HEK293 (cell line): ENCODE measurements at regions not wholly inside any gene's neighbourhood (a gene's known extent, or its start where the extent isn't known, plus 50 kb on each side); places are given as distances from the start of the nearest gene placed in this dataset.

Source experiments
- TCF7L2 ChIP-seq: IDR thresholded peaks from 2 replicates; pipeline ENCODE4 v1.6.1; 2011; ENCODE audit warnings: low read depth, mild to moderate bottlenecking, inconsistent platforms, low read length, moderate library complexity, borderline replicate concordance
- ZBTB21 ChIP-seq: fragments of 450-650 bp; formaldehyde crosslinking; IDR thresholded peaks from 2 replicates; pipeline ENCODE4 v1.5.1; 2017; ENCODE audit warnings: missing biosample characterization, missing genetic modification characterization
- ZNF132 ChIP-seq: fragments of 450-650 bp; formaldehyde crosslinking; IDR thresholded peaks from 2 replicates; pipeline ENCODE4 v1.5.1; 2017; ENCODE audit warnings: missing biosample characterization, missing genetic modification characterization, borderline replicate concordance
- ZNF274 ChIP-seq, 2 experiments: fragments of 200-500 bp in 1 of 2; fragments of 450-650 bp in 1 of 2; sonication (Bioruptor generic) in 1 of 2; formaldehyde crosslinking in 1 of 2; IDR thresholded peaks; 2 replicates each; pipeline versions ENCODE4 v1.5.1 to v1.6.1; 2014 to 2016; ENCODE audit warnings: borderline replicate concordance in 1 of 2, inconsistent platforms in 1 of 2, low read length in 1 of 2, missing biosample characterization in 1 of 2, missing genetic modification characterization in 1 of 2
- ZNF37A ChIP-seq: fragments of 450-650 bp; IDR thresholded peaks from 2 replicates; pipeline ENCODE4 v1.5.1; 2018; ENCODE audit warnings: missing biosample characterization, missing genetic modification characterization
- ZNF416 ChIP-seq: fragments of 450-650 bp; formaldehyde crosslinking; IDR thresholded peaks from 2 replicates; pipeline ENCODE4 v1.5.1; 2016; ENCODE audit warnings: missing biosample characterization, missing genetic modification characterization
- ZNF530 ChIP-seq: fragments of 450-650 bp; formaldehyde crosslinking; IDR thresholded peaks from 2 replicates; pipeline ENCODE4 v1.5.1; 2016; ENCODE audit warnings: low read depth, missing biosample characterization, missing genetic modification characterization
- ZSCAN30 ChIP-seq: fragments of 450-650 bp; IDR thresholded peaks from 2 replicates; pipeline ENCODE4 v1.5.1; 2018; ENCODE audit warnings: missing biosample characterization, mild to moderate bottlenecking, missing genetic modification characterization, moderate library complexity
- TF ChIP-seq, protein P1 (sequence below): fragments of 450-650 bp; formaldehyde crosslinking; IDR thresholded peaks from 2 replicates; pipeline ENCODE4 v1.5.1; 2016; ENCODE audit warnings: missing biosample characterization, missing genetic modification characterization
- TF ChIP-seq, protein P2 (sequence below): fragments of 450-650 bp; formaldehyde crosslinking; IDR thresholded peaks from 2 replicates; pipeline ENCODE4 v1.5.1; 2016; ENCODE audit warnings: missing biosample characterization, missing genetic modification characterization
- TF ChIP-seq, protein P3 (sequence below): fragments of 450-650 bp; formaldehyde crosslinking; IDR thresholded peaks from 2 replicates; pipeline ENCODE4 v1.5.1; 2016; ENCODE audit warnings: missing biosample characterization, missing genetic modification characterization
- TF ChIP-seq, protein P4 (sequence below): fragments of 450-650 bp; formaldehyde crosslinking; IDR thresholded peaks from 2 replicates; pipeline ENCODE4 v1.5.1; 2016; ENCODE audit warnings: missing biosample characterization, missing genetic modification characterization

DNA sequence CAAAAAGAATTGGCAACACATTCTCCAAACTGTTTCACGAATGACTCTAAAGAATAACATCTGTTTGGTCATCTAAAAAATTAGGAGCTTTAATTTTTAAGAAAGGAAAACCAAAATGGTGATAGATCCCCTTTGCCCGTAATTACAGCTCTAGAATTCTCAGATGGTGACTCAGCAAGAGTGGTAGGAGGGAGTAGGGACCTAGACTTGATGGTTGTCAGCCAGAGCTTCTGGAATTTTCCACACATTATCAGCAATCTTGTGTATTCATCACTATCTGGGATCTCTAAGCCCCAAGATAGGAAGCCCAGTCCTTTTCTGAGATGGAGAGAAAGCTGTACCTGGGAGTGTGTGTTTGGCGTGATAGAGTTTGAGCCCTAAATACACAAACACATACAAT is 103.9 kb upstream of the RAB40AL start:
- TF ChIP-seq ZNF416 (tag by site-specific recombination) (no peak), ZSCAN30 (tag by site-specific recombination) (no peak), TCF7L2 (no peak), ZNF530 (tag by site-specific recombination) (no peak), ZNF37A (tag by site-specific recombination) (no peak), ZNF132 (no peak), ZBTB21 (tag by site-specific recombination) (no peak), ZNF274 (IDR thresholded peaks at IDR 0.05; ENCODE audit: low read length) (no peak), ZNF274 (tag by site-specific recombination; IDR thresholded peaks at IDR 0.05; ENCODE audit: borderline replicate concordance) (no peak)
- TF ChIP-seq, protein P1, sequence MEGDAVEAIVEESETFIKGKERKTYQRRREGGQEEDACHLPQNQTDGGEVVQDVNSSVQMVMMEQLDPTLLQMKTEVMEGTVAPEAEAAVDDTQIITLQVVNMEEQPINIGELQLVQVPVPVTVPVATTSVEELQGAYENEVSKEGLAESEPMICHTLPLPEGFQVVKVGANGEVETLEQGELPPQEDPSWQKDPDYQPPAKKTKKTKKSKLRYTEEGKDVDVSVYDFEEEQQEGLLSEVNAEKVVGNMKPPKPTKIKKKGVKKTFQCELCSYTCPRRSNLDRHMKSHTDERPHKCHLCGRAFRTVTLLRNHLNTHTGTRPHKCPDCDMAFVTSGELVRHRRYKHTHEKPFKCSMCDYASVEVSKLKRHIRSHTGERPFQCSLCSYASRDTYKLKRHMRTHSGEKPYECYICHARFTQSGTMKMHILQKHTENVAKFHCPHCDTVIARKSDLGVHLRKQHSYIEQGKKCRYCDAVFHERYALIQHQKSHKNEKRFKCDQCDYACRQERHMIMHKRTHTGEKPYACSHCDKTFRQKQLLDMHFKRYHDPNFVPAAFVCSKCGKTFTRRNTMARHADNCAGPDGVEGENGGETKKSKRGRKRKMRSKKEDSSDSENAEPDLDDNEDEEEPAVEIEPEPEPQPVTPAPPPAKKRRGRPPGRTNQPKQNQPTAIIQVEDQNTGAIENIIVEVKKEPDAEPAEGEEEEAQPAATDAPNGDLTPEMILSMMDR = no peak
- TF ChIP-seq, protein P2, sequence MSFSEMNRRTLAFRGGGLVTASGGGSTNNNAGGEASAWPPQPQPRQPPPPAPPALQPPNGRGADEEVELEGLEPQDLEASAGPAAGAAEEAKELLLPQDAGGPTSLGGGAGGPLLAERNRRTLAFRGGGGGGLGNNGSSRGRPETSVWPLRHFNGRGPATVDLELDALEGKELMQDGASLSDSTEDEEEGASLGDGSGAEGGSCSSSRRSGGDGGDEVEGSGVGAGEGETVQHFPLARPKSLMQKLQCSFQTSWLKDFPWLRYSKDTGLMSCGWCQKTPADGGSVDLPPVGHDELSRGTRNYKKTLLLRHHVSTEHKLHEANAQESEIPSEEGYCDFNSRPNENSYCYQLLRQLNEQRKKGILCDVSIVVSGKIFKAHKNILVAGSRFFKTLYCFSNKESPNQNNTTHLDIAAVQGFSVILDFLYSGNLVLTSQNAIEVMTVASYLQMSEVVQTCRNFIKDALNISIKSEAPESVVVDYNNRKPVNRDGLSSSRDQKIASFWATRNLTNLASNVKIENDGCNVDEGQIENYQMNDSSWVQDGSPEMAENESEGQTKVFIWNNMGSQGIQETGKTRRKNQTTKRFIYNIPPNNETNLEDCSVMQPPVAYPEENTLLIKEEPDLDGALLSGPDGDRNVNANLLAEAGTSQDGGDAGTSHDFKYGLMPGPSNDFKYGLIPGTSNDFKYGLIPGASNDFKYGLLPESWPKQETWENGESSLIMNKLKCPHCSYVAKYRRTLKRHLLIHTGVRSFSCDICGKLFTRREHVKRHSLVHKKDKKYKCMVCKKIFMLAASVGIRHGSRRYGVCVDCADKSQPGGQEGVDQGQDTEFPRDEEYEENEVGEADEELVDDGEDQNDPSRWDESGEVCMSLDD (tag by site-specific recombination) = no peak
- TF ChIP-seq, protein P3, sequence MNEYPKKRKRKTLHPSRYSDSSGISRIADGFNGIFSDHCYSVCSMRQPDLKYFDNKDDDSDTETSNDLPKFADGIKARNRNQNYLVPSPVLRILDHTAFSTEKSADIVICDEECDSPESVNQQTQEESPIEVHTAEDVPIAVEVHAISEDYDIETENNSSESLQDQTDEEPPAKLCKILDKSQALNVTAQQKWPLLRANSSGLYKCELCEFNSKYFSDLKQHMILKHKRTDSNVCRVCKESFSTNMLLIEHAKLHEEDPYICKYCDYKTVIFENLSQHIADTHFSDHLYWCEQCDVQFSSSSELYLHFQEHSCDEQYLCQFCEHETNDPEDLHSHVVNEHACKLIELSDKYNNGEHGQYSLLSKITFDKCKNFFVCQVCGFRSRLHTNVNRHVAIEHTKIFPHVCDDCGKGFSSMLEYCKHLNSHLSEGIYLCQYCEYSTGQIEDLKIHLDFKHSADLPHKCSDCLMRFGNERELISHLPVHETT (tag by site-specific recombination) = no peak
- TF ChIP-seq, protein P4, sequence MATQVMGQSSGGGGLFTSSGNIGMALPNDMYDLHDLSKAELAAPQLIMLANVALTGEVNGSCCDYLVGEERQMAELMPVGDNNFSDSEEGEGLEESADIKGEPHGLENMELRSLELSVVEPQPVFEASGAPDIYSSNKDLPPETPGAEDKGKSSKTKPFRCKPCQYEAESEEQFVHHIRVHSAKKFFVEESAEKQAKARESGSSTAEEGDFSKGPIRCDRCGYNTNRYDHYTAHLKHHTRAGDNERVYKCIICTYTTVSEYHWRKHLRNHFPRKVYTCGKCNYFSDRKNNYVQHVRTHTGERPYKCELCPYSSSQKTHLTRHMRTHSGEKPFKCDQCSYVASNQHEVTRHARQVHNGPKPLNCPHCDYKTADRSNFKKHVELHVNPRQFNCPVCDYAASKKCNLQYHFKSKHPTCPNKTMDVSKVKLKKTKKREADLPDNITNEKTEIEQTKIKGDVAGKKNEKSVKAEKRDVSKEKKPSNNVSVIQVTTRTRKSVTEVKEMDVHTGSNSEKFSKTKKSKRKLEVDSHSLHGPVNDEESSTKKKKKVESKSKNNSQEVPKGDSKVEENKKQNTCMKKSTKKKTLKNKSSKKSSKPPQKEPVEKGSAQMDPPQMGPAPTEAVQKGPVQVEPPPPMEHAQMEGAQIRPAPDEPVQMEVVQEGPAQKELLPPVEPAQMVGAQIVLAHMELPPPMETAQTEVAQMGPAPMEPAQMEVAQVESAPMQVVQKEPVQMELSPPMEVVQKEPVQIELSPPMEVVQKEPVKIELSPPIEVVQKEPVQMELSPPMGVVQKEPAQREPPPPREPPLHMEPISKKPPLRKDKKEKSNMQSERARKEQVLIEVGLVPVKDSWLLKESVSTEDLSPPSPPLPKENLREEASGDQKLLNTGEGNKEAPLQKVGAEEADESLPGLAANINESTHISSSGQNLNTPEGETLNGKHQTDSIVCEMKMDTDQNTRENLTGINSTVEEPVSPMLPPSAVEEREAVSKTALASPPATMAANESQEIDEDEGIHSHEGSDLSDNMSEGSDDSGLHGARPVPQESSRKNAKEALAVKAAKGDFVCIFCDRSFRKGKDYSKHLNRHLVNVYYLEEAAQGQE (tag by site-specific recombination) = no peak
